ENCODE measurements at regions not wholly inside any gene's neighbourhood (a gene's known extent, or its start where the extent isn't known, plus 50 kb on each side); places are given as distances from the start of the nearest gene placed in this dataset.

- H3K27me3 Mint-ChIP-seq (ENCODE audit: low read depth): no peaks in the 10 kb centered on the region
- ATAC-seq: no peak
- peaks cover 7% of the 10 kb centered on the region for H3K9me3 Mint-ChIP-seq
- H3K4me1 Mint-ChIP-seq (ENCODE audit: low read depth): no peaks in the 10 kb centered on the region
- no peak overlapping the region for H3K4me3 Mint-ChIP-seq
- no peaks in the 10 kb centered on the region for H3K36me3 Mint-ChIP-seq (ENCODE audit: insufficient read depth)
- no peak for DNase-seq
Observed at GRCh38 chr5:125551246-125551645, 804.8 kb upstream of the ZNF608 start.

GRCh38 chr5:125551797-125552196, 805.4 kb upstream of the ZNF608 start:
- no peak for DNase-seq
- no peak overlapping the region for H3K4me3 Mint-ChIP-seq
- no peaks in the 10 kb centered on the region for H3K4me1 Mint-ChIP-seq (ENCODE audit: low read depth)
- no peaks in the 10 kb centered on the region for H3K27me3 Mint-ChIP-seq (ENCODE audit: low read depth)
- ATAC-seq: no peak
- no peaks in the 10 kb centered on the region for H3K36me3 Mint-ChIP-seq (ENCODE audit: insufficient read depth)
- peaks cover 7% of the 10 kb centered on the region for H3K9me3 Mint-ChIP-seq

GRCh38 chr5:125552486-125552885, 806.0 kb upstream of the ZNF608 start:
- no peak for DNase-seq
- Mint-ChIP-seq H3K9me3 (peaks cover 7% of the 10 kb centered on the region), H3K4me3 (no peak overlapping the region), H3K27me3 (ENCODE audit: low read depth) (no peaks in the 10 kb centered on the region), H3K4me1 (ENCODE audit: low read depth) (no peaks in the 10 kb centered on the region), H3K36me3 (ENCODE audit: insufficient read depth) (no peaks in the 10 kb centered on the region)
- no peak for ATAC-seq

- H3K36me3 Mint-ChIP-seq (ENCODE audit: insufficient read depth): no peaks in the 10 kb centered on the region
- no peaks in the 10 kb centered on the region for H3K4me1 Mint-ChIP-seq (ENCODE audit: low read depth)
- no peaks in the 10 kb centered on the region for H3K27me3 Mint-ChIP-seq (ENCODE audit: low read depth)
- DNase-seq (no peak), ATAC-seq (no peak)
- no peak overlapping the region for H3K4me3 Mint-ChIP-seq
- peaks cover 7% of the 10 kb centered on the region for H3K9me3 Mint-ChIP-seq
Observed at GRCh38 chr5:125554355-125554754, 807.9 kb upstream of the ZNF608 start.

- Mint-ChIP-seq H3K4me1 (ENCODE audit: low read depth) (no peaks in the 10 kb centered on the region), H3K36me3 (ENCODE audit: insufficient read depth) (no peaks in the 10 kb centered on the region), H3K9me3 (peaks cover 7% of the 10 kb centered on the region), H3K4me3 (no peak overlapping the region), H3K27me3 (ENCODE audit: low read depth) (no peaks in the 10 kb centered on the region)
- ATAC-seq (no peak), DNase-seq (no peak)
Observed at GRCh38 chr5:125555591-125555990, 809.2 kb upstream of the ZNF608 start.

- Mint-ChIP-seq H3K27me3 (ENCODE audit: low read depth) (no peaks in the 10 kb centered on the region), H3K36me3 (ENCODE audit: insufficient read depth) (no peaks in the 10 kb centered on the region), H3K4me3 (no peak overlapping the region), H3K4me1 (ENCODE audit: low read depth) (no peaks in the 10 kb centered on the region), H3K9me3 (peaks cover 12% of the 10 kb centered on the region)
- no peak for DNase-seq
- no peak for ATAC-seq
Observed at GRCh38 chr5:125558016-125558415, 811.6 kb upstream of the ZNF608 start.

GRCh38 chr5:125558466-125558865, 812.0 kb upstream of the ZNF608 start:
- no peaks in the 10 kb centered on the region for H3K36me3 Mint-ChIP-seq (ENCODE audit: insufficient read depth)
- no peak for ATAC-seq

GRCh38 chr5:125559296-125559695, 812.9 kb upstream of the ZNF608 start:
- Mint-ChIP-seq H3K4me3 (no peak overlapping the region), H3K27me3 (ENCODE audit: low read depth) (no peaks in the 10 kb centered on the region), H3K4me1 (ENCODE audit: low read depth) (no peaks in the 10 kb centered on the region), H3K9me3 (peaks cover 15% of the 10 kb centered on the region), H3K36me3 (ENCODE audit: insufficient read depth) (no peaks in the 10 kb centered on the region)
- no peak for ATAC-seq
- no peak for DNase-seq

More at GRCh38 chr5:125558466-125558865, 812.0 kb upstream of the ZNF608 start:
- H3K27me3 Mint-ChIP-seq (ENCODE audit: low read depth): no peaks in the 10 kb centered on the region
- H3K9me3 Mint-ChIP-seq: peaks cover 12% of the 10 kb centered on the region
- no peak overlapping the region for H3K4me3 Mint-ChIP-seq
- DNase-seq: no peak
- no peaks in the 10 kb centered on the region for H3K4me1 Mint-ChIP-seq (ENCODE audit: low read depth)

GRCh38 chr5:125560476-125561225, 814.2 kb upstream of the ZNF608 start:
- Mint-ChIP-seq H3K4me3 (no peak overlapping the region), H3K36me3 (ENCODE audit: insufficient read depth) (no peaks in the 10 kb centered on the region), H3K27me3 (ENCODE audit: low read depth) (no peaks in the 10 kb centered on the region), H3K9me3 (peaks cover 12% of the 10 kb centered on the region), H3K4me1 (ENCODE audit: low read depth) (no peaks in the 10 kb centered on the region)
- no peak for ATAC-seq
- DNase-seq: no peak

- Mint-ChIP-seq H3K4me1 (ENCODE audit: low read depth) (no peaks in the 10 kb centered on the region), H3K36me3 (ENCODE audit: insufficient read depth) (no peaks in the 10 kb centered on the region), H3K9me3 (peaks cover 19% of the 10 kb centered on the region), H3K4me3 (no peak overlapping the region), H3K27me3 (ENCODE audit: low read depth) (no peaks in the 10 kb centered on the region)
- ATAC-seq (no peak), DNase-seq (no peak)
Observed at GRCh38 chr5:125564317-125564975, 818.0 kb upstream of the ZNF608 start.

- H3K4me1 Mint-ChIP-seq (ENCODE audit: low read depth): no peaks in the 10 kb centered on the region
- no peaks in the 10 kb centered on the region for H3K36me3 Mint-ChIP-seq (ENCODE audit: insufficient read depth)
- ATAC-seq (no peak), DNase-seq (no peak)
- H3K4me3 Mint-ChIP-seq: no peak overlapping the region
- H3K27me3 Mint-ChIP-seq (ENCODE audit: low read depth): no peaks in the 10 kb centered on the region
- peaks cover 4% of the 10 kb centered on the region for H3K9me3 Mint-ChIP-seq
Observed at GRCh38 chr5:125574491-125575044, 828.1 kb upstream of the ZNF608 start.

- Mint-ChIP-seq H3K9me3 (peaks cover 2% of the 10 kb centered on the region), H3K36me3 (ENCODE audit: insufficient read depth) (no peaks in the 10 kb centered on the region), H3K27me3 (ENCODE audit: low read depth) (no peaks in the 10 kb centered on the region), H3K4me3 (no peak overlapping the region), H3K4me1 (ENCODE audit: low read depth) (no peaks in the 10 kb centered on the region)
- ATAC-seq (no peak), DNase-seq (no peak)
Observed at GRCh38 chr5:125575171-125575890, 828.9 kb upstream of the ZNF608 start.

GRCh38 chr5:125575891-125576505, 829.6 kb upstream of the ZNF608 start:
- H3K4me1 Mint-ChIP-seq (ENCODE audit: low read depth): no peaks in the 10 kb centered on the region
- H3K9me3 Mint-ChIP-seq: no peaks in the 10 kb centered on the region
- ATAC-seq (no peak), DNase-seq (no peak)
- H3K4me3 Mint-ChIP-seq: no peak overlapping the region
- no peaks in the 10 kb centered on the region for H3K27me3 Mint-ChIP-seq (ENCODE audit: low read depth)
- H3K36me3 Mint-ChIP-seq (ENCODE audit: insufficient read depth): no peaks in the 10 kb centered on the region

GRCh38 chr5:125576822-125577221, 830.4 kb upstream of the ZNF608 start:
- DNase-seq: no peak
- Mint-ChIP-seq H3K36me3 (ENCODE audit: insufficient read depth) (no peaks in the 10 kb centered on the region), H3K4me3 (no peak overlapping the region), H3K27me3 (ENCODE audit: low read depth) (no peaks in the 10 kb centered on the region), H3K4me1 (ENCODE audit: low read depth) (no peaks in the 10 kb centered on the region), H3K9me3 (no peaks in the 10 kb centered on the region)
- ATAC-seq: no peak
